HepG2 (cell line): ENCODE measurements at regions not wholly inside any gene's neighbourhood (a gene's known extent, or its start where the extent isn't known, plus 50 kb on each side); places are given as distances from the start of the nearest gene placed in this dataset.

ENCODE experiments used
- DNMT3B ChIP-seq: conservative IDR thresholded peaks from 2 replicates; pipeline ENCODE4 v1.6.1; 2016; ENCODE audit warnings: missing biosample characterization, control low read depth
- FOXJ3 ChIP-seq: sonication (generic); formaldehyde crosslinking; IDR thresholded peaks from 2 replicates; pipeline ENCODE4 v1.4.0; 2020; ENCODE audit warnings: missing genetic modification reagents, mild to moderate bottlenecking, borderline replicate concordance
- PRPF4 ChIP-seq: fragments of 200-400 bp; formaldehyde crosslinking; IDR thresholded peaks from 2 replicates; pipeline ENCODE4 v1.6.1; 2016; ENCODE audit warnings: low read length, low read depth; ENCODE audit not compliant: poor library complexity, severe bottlenecking
- ZFP36 ChIP-seq: fragments of 150-350 bp; IDR thresholded peaks from 2 replicates; pipeline ENCODE4 v1.6.1; 2018; ENCODE audit warnings: borderline replicate concordance, low read length, low read depth; ENCODE audit not compliant: partially characterized antibody
- ZNF687 ChIP-seq: sonication (generic); formaldehyde crosslinking; IDR thresholded peaks from 2 replicates; pipeline ENCODE4 v1.5.1; 2020; ENCODE audit warnings: mild to moderate bottlenecking, missing genetic modification reagents, moderate library complexity
- TF ChIP-seq, protein P1 (sequence below): sonication (generic); formaldehyde crosslinking; IDR thresholded peaks from 2 replicates; pipeline ENCODE4 v1.5.0; 2020; ENCODE audit warnings: missing genetic modification reagents
- TF ChIP-seq, protein P2 (sequence below): sonication (generic); formaldehyde crosslinking; IDR thresholded peaks from 2 replicates; pipeline ENCODE4 v1.5.0; 2020; ENCODE audit warnings: mild to moderate bottlenecking, missing genetic modification reagents, moderate library complexity

DNA sequence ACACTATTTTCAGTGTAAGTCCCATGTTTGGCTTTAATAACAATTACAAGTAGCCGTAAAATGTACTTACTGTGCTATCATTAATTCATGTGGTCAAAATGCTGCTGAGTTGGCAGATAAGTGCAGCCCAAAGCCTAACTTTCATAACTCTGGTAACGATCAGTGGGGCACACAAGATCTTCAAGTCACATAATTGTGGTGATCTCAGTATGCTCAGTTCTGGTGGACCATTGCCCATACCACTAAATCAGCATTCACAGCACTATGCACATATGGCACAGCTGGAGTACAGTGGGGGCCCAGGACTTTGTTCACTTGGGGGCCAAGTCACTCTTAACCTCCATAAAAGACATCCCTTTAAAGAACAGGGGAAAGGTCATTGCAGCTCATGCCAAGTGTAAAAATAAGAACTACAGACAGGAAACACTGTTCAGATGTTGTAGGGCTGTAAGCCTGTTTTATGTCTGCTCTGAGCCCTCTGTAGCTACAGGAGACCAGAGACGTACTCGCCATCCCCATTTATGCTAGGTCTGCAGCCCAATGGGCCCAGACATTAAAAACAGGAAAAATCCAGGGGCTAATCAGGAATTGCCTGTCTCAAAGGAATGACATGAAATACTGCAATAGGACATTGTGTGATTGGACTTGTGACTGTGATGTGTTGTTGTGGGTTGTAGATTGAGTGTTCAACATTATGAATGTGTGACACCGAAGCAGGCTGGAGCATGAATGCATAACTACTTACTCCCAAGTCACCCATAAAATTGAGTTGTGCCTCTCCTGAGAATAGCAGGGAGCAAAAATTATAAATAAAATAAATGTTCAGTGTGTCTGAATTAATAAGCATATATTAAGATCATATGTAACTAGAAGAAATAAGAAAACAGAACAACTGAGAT, 282.5 kb upstream of the EPHA3 start:
- TF ChIP-seq, protein P1, sequence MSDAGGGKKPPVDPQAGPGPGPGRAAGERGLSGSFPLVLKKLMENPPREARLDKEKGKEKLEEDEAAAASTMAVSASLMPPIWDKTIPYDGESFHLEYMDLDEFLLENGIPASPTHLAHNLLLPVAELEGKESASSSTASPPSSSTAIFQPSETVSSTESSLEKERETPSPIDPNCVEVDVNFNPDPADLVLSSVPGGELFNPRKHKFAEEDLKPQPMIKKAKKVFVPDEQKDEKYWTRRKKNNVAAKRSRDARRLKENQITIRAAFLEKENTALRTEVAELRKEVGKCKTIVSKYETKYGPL (CRISPR knock-in tag) = no peak
- TF ChIP-seq FOXJ3 (CRISPR knock-in tag) (no peak), DNMT3B (CRISPR knock-in tag) (no peak), PRPF4 (no peak), ZNF687 (CRISPR knock-in tag) (no peak), ZFP36 (no peak)
- TF ChIP-seq, protein P2, sequence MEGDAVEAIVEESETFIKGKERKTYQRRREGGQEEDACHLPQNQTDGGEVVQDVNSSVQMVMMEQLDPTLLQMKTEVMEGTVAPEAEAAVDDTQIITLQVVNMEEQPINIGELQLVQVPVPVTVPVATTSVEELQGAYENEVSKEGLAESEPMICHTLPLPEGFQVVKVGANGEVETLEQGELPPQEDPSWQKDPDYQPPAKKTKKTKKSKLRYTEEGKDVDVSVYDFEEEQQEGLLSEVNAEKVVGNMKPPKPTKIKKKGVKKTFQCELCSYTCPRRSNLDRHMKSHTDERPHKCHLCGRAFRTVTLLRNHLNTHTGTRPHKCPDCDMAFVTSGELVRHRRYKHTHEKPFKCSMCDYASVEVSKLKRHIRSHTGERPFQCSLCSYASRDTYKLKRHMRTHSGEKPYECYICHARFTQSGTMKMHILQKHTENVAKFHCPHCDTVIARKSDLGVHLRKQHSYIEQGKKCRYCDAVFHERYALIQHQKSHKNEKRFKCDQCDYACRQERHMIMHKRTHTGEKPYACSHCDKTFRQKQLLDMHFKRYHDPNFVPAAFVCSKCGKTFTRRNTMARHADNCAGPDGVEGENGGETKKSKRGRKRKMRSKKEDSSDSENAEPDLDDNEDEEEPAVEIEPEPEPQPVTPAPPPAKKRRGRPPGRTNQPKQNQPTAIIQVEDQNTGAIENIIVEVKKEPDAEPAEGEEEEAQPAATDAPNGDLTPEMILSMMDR (CRISPR knock-in tag) = no peak
